Ovary (tissue), 7 donors: ENCODE measurements at regions not wholly inside any gene's neighbourhood (a gene's known extent, or its start where the extent isn't known, plus 50 kb on each side); places are given as distances from the start of the nearest gene placed in this dataset.

ENCODE experiments used
- DNase-seq, 5 donors: peaks; one replicate each; pipeline ENCODE4 v3.0.0-alpha.2; 2019 to 2020
- H3K27ac ChIP-seq, 2 donors: fragments of 200-600 bp; one replicate each; pipeline versions ENCODE4 v1.5.1 to v1.8.0; 2019 to 2022
- H3K27me3 ChIP-seq: fragments of 200-600 bp; one replicate; pipeline ENCODE4 v1.8.0; 2022
- H3K36me3 ChIP-seq: fragments of 200-600 bp; sonication (generic); one replicate; pipeline ENCODE4 v1.5.1; 2019
- H3K4me1 ChIP-seq: one replicate; pipeline ENCODE4 v1.8.1; 2013; ENCODE audit warnings: mild to moderate bottlenecking, moderate library complexity; ENCODE audit not compliant: insufficient read depth
- H3K4me3 ChIP-seq: fragments of 200-600 bp; sonication (generic); one replicate; pipeline ENCODE4 v1.5.1; 2017
- H3K9me3 ChIP-seq, 2 donors: fragments of 200-600 bp in 1 of 2; sonication (generic) in 1 of 2; one replicate each; pipeline versions ENCODE4 v1.5.1 to v1.8.1; 2013 to 2019; ENCODE audit warnings: mild to moderate bottlenecking in 1 of 2, moderate library complexity in 1 of 2
- EP300 ChIP-seq: sonication (generic); formaldehyde crosslinking; IDR thresholded peaks from one replicate; pipeline ENCODE4 v1.6.1; 2017; ENCODE audit warnings: antibody characterized with exemption
- POLR2A ChIP-seq: fragments of 450-650 bp; IDR thresholded peaks from one replicate; pipeline ENCODE4 v1.6.1; 2017; ENCODE audit warnings: antibody characterized with exemption, mild to moderate bottlenecking, moderate library complexity
- WGBS, 3 donors: extraction: QIAGEN DNeasy Blood & Tissue Kit in 1 of 3; methylation state at CpG; one replicate each; pipeline versions ENCODE4 v1.1.5 to v1.1.7; 2013 to 2017; 5-methylcytosine and 5-hydroxymethylcytosine counted together
- intact Hi-C, 4 donors: fragments of 100-400 bp; cut with DNase I; formaldehyde crosslinking; loops; one replicate each; pipeline versions ENCODE4 v1.11.0 to v1.15.1; 2022 to 2023
- TF ChIP-seq, protein P1 (sequence below), 3 donors: fragments of 450-650 bp in 2 of 3; fragments of 200-600 bp in 1 of 3; IDR thresholded peaks; one replicate each; pipeline versions ENCODE4 v1.5.1 to v1.8.0; 2016 to 2022; ENCODE audit warnings: antibody characterized with exemption in 3 of 3, mild to moderate bottlenecking in 1 of 3
- donor health status: DM: no; HTN: no; CAD: no; lungs with moderate emphysema.
- donor health status: DM: no; HTN: no; CAD: no.
- donor health status: Bipolar disorder and iron deficiency.
- donor health status: DM: no; HTN: no; CAD: no.
- donor health status: DM: yes; HTN: yes; CAD: no.

DNA sequence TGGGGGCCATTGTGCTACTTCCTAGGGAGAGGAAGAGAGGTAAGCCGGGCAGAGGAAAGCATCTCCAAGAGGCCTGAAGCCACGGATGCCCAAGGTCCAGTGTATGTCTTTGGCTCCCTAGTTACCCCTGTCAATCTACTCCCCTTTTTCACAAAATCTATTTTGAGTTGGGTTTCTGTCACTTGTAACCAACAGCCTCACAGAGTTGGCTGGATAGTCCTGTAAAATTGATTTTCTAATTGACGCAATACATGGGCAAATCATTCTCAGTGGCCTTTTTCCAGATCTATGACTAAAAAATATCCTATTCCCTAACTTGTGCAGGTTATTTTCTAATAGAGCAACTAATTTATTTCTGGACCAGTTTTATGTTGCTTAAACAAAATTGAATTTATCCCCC lies 168.4 kb downstream of the IRS1 start:
- H3K4me3 ChIP-seq = no peak overlapping the region
- peak overlapping the region; percentile 27 to 79 for H3K27ac ChIP-seq
- DNase-seq = no peak
- no peaks in the 10 kb centered on the region for H3K27me3 ChIP-seq
- WGBS, 3 donors = 86 to 94% (median 94%) methylated on average over 3 of the region's 3 CpGs
- H3K9me3 ChIP-seq = no peaks in the 10 kb centered on the region
- no peaks in the 10 kb centered on the region for H3K36me3 ChIP-seq
- intact Hi-C loops = loop anchor here in 2 of 4 donors (5.0 to 10.0 kb wide), 2 partner anchors 164 to 166 kb away; partner anchors contain the start of gene IRS1 (in 2 of the 2)
- TF ChIP-seq EP300 (no peak), POLR2A (no peak)
- TF ChIP-seq, protein P1, sequence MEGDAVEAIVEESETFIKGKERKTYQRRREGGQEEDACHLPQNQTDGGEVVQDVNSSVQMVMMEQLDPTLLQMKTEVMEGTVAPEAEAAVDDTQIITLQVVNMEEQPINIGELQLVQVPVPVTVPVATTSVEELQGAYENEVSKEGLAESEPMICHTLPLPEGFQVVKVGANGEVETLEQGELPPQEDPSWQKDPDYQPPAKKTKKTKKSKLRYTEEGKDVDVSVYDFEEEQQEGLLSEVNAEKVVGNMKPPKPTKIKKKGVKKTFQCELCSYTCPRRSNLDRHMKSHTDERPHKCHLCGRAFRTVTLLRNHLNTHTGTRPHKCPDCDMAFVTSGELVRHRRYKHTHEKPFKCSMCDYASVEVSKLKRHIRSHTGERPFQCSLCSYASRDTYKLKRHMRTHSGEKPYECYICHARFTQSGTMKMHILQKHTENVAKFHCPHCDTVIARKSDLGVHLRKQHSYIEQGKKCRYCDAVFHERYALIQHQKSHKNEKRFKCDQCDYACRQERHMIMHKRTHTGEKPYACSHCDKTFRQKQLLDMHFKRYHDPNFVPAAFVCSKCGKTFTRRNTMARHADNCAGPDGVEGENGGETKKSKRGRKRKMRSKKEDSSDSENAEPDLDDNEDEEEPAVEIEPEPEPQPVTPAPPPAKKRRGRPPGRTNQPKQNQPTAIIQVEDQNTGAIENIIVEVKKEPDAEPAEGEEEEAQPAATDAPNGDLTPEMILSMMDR (IDR thresholded peaks at IDR 0.05) = no peak
- peaks cover 5% of the 10 kb centered on the region for H3K4me1 ChIP-seq

DNA sequence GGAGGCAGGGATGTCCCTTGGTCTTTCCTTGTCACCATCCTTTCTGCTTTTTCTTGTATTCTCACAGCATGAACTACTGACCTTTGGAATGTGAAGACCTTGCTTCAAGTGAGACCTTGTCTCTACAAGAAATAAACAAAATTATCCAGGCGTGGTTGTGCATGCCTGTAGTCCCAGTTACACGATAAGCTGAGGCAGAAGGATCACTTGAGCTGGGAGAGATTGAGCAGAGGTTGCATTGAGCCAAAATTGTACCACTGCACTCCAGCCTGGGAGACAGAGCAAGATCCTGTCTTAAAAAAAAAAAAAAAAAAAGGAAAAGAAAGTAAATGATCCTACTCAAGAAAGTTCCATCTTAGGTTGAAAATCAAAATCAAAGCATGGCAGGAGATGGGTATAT lies 173.7 kb downstream of the IRS1 start:
- no peaks in the 10 kb centered on the region for H3K27me3 ChIP-seq
- peaks cover 3% of the 10 kb centered on the region for H3K4me1 ChIP-seq
- TF ChIP-seq EP300 (no peak), POLR2A (no peak)
- TF ChIP-seq, protein P1 (IDR thresholded peaks at IDR 0.05) = no peak
- H3K36me3 ChIP-seq = no peaks in the 10 kb centered on the region
- 66 to 71% (median 70%) methylated on average over 2 of the region's 2 CpGs for WGBS, 3 donors
- H3K9me3 ChIP-seq = no peaks in the 10 kb centered on the region
- H3K4me3 ChIP-seq = no peak overlapping the region
- intact Hi-C loops = no loop called here
- DNase-seq = no peak
- H3K27ac ChIP-seq = no peak overlapping the region

DNA sequence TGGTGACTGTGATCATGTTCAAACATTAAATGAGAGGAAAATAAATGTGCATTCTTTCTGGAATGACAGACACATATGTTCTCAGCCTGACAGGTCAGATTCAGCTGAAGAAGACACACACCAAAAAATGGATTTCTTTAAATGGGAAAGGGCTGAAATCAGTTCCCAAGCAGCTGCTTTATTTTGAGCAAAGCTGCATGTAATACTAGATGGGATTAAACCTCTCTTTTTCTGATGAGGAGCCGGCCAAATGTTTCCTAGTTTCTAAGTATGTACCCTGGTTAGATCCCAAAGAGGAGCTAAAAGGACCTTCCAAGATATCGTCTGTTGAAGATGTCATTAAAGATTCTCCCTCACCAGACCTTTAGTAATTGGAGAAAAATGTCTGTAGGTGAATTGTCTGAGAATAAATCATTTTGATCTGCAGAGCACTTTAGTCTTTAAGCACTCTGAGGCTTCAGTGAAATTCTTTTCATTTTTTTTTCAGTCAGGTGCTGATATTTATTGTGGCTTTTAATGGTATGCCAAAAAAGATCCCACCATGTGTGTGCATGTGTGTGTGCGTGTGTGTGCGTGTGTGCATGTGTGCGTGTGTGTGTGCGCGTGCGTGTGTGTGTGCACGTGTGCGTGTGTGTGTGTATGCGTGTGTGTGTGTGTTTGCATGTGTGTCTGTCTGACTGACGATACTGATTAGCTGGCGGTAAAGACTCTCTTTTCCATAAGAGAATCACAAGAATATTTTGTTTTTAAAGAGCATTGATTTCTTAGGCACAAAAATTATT lies 175.8 kb downstream of the IRS1 start:
- 60 to 76% (median 73%) methylated on average over 13 of the region's 13 CpGs for WGBS, 3 donors
- Histone ChIP-seq H3K36me3 (no peaks in the 10 kb centered on the region), H3K27me3 (no peaks in the 10 kb centered on the region), H3K27ac (no peak overlapping the region), H3K4me1 (no peaks in the 10 kb centered on the region), H3K4me3 (no peak overlapping the region), H3K9me3 (no peaks in the 10 kb centered on the region)
- TF ChIP-seq, protein P1 (IDR thresholded peaks at IDR 0.05) = no peak
- no peak for TF ChIP-seq EP300
- TF ChIP-seq POLR2A = no peak
- intact Hi-C loops = no loop called here
- no peak for DNase-seq

DNA sequence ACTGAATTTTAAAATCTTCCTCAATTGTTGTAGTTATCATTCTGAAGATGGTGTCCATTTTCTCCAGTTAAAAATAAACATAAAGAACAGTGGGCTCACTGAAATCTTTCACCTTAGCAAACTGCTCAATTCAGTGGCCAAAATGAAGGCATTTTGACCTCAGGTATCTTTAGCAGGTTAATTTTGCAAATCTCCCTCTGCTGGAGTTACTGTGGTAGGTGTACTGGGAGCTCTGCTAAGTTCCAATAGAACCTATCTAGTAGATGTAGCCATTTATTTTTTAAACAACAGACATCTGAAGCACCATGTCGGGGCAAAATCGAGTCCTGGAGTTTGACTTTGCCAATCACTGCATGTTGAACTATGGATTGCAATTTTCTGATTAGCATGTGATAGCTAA lies 177.1 kb downstream of the IRS1 start:
- 92 to 98% (median 95%) methylated on average over 2 of the region's 2 CpGs for WGBS, 3 donors
- Histone ChIP-seq H3K9me3 (no peaks in the 10 kb centered on the region), H3K27me3 (no peaks in the 10 kb centered on the region), H3K36me3 (no peaks in the 10 kb centered on the region), H3K27ac (no peak overlapping the region), H3K4me3 (no peak overlapping the region), H3K4me1 (no peaks in the 10 kb centered on the region)
- TF ChIP-seq POLR2A (no peak), EP300 (no peak)
- TF ChIP-seq, protein P1 (IDR thresholded peaks at IDR 0.05) = no peak
- intact Hi-C loops = no loop called here
- DNase-seq = no peak
